ENCODE measurements at regions not wholly inside any gene's neighbourhood (a gene's known extent, or its start where the extent isn't known, plus 50 kb on each side); places are given as distances from the start of the nearest gene placed in this dataset.

DNA sequence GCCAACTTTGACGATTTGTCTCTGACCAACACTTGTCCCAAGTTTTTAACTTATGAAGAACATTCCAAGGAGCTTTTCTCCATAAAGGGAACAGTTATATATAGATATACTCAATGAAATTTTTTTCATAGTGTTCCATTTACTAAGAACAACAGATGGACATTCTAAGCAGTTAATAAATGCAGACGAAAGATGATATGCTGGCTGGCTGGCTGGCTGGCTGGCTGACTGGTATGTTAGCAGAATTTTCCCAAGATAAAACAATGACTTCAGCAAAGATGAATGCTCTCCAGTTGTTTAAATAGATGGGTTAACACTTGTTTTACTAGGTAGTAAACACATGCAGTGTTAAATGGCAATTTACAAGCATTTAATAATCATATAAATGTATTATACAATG is 62.2 kb downstream of the SPANXN3 start:
- TF ChIP-seq, protein P1, sequence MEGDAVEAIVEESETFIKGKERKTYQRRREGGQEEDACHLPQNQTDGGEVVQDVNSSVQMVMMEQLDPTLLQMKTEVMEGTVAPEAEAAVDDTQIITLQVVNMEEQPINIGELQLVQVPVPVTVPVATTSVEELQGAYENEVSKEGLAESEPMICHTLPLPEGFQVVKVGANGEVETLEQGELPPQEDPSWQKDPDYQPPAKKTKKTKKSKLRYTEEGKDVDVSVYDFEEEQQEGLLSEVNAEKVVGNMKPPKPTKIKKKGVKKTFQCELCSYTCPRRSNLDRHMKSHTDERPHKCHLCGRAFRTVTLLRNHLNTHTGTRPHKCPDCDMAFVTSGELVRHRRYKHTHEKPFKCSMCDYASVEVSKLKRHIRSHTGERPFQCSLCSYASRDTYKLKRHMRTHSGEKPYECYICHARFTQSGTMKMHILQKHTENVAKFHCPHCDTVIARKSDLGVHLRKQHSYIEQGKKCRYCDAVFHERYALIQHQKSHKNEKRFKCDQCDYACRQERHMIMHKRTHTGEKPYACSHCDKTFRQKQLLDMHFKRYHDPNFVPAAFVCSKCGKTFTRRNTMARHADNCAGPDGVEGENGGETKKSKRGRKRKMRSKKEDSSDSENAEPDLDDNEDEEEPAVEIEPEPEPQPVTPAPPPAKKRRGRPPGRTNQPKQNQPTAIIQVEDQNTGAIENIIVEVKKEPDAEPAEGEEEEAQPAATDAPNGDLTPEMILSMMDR (IDR thresholded peaks at IDR 0.05) = no peak
- TF ChIP-seq POLR2A (IDR thresholded peaks at IDR 0.05) (no peak), POLR2AphosphoS5 (IDR thresholded peaks at IDR 0.05) (no peak), EP300 (IDR thresholded peaks at IDR 0.05) (no peak)
- WGBS, 2 donors (ENCODE audit: low coverage in 1 of 2) = 18 to 27% methylated on average over 2 of the region's 2 CpGs
- no peak for ATAC-seq

DNA sequence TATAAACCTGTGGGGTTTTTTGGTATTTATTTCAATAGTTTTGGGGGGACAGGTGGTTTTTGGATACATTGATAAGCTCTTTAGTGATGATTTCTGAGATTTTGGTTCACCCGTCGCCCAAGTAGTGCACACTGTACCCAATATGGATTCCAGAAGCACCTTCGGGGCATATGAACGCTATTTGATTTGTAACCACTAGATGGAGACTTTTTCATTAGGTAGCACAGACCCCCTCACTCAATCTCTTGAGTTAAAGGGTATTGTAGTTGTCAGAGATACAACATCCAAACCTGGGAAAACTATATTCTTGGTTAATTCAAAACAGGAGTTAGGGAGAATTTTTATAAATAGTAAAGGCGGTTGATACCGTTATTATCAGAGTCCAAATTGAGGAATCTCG is 79.8 kb downstream of the SPANXN3 start:
- TF ChIP-seq EP300 (IDR thresholded peaks at IDR 0.05) = no peak
- TF ChIP-seq, protein P1 (IDR thresholded peaks at IDR 0.05) = peak in 1 of 4 experiments; percentile 43
- ATAC-seq = no peak
- Histone ChIP-seq H3K27ac (no peak overlapping the region), H3K4me3 (no peak overlapping the region), H3K4me1 (no peaks in the 10 kb centered on the region), H3K27me3 (no peaks in the 10 kb centered on the region), H3K36me3 (no peaks in the 10 kb centered on the region), H3K9me3 (no peaks in the 10 kb centered on the region)
- WGBS, 2 donors (ENCODE audit: low coverage in 1 of 2) = 16 to 31% methylated on average over 5 to 7 of the region's 7 CpGs

More for the DNA sequence above, 62.2 kb downstream of the SPANXN3 start:
- Histone ChIP-seq H3K4me3 (no peak overlapping the region), H3K9me3 (no peaks in the 10 kb centered on the region), H3K27ac (no peak overlapping the region), H3K4me1 (no peaks in the 10 kb centered on the region), H3K36me3 (no peaks in the 10 kb centered on the region), H3K27me3 (no peaks in the 10 kb centered on the region)

DNA sequence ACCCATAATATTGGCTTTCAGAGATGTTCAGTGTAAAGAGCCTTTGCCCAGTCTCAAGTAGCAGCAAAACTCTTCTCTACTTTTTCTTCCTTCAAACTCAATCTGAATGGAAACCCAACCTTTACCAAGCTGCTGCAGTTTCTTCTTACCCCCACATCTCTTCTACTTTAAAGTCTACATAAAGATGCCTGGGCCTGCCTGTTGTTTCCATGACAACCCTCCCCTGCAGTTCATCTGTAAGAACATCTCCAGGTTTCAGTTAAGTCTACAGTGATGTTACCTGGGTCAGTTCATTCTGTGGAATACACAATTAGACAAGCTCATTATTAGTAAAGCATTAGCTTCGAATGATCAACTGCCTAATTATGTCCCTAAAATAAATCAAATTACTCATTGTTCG is 81.4 kb downstream of the SPANXN3 start:
- TF ChIP-seq, protein P1 (IDR thresholded peaks at IDR 0.05) = no peak
- no peak for TF ChIP-seq POLR2AphosphoS5 (IDR thresholded peaks at IDR 0.05)
- TF ChIP-seq POLR2A (IDR thresholded peaks at IDR 0.05) = no peak
- TF ChIP-seq EP300 (IDR thresholded peaks at IDR 0.05) = no peak
- H3K4me3 ChIP-seq = no peak overlapping the region
- H3K36me3 ChIP-seq = no peaks in the 10 kb centered on the region
- 77 to 88% methylated on average over 2 of the region's 2 CpGs for WGBS, 2 donors (ENCODE audit: low coverage in 1 of 2)
- no peak overlapping the region for H3K27ac ChIP-seq
- H3K27me3 ChIP-seq = no peaks in the 10 kb centered on the region
- ATAC-seq = no peak
- H3K9me3 ChIP-seq = no peaks in the 10 kb centered on the region
- no peaks in the 10 kb centered on the region for H3K4me1 ChIP-seq

DNA sequence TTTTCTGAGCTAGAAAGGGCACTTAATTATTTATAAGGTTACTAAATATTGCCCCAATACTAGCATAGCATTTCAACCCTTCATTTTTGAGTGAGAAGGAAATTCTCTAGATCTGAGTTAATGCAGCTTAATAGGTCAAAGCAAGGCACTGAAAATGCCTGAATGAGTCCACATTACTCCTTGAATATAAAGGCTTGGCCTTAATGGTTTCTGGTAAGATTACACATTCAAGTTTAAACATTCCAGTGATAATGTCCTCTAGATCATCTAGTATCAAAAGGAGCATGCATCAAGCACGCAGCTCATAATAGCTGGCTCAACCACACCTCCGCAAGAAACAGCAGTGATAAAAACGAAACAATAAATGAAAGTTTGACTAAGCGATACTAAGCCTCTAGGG is 87.5 kb downstream of the SPANXN3 start:
- H3K9me3 ChIP-seq = no peaks in the 10 kb centered on the region
- H3K27me3 ChIP-seq = no peaks in the 10 kb centered on the region
- no peak overlapping the region for H3K4me3 ChIP-seq
- ATAC-seq = no peak
- TF ChIP-seq, protein P1 (IDR thresholded peaks at IDR 0.05) = no peak
- TF ChIP-seq EP300 (IDR thresholded peaks at IDR 0.05) (no peak), POLR2AphosphoS5 (IDR thresholded peaks at IDR 0.05) (no peak), POLR2A (IDR thresholded peaks at IDR 0.05) (no peak)
- H3K27ac ChIP-seq = no peak overlapping the region
- H3K4me1 ChIP-seq = no peaks in the 10 kb centered on the region
- 56 to 78% methylated on average over 3 to 4 of the region's 4 CpGs for WGBS, 2 donors (ENCODE audit: low coverage in 1 of 2)
- no peaks in the 10 kb centered on the region for H3K36me3 ChIP-seq

DNA sequence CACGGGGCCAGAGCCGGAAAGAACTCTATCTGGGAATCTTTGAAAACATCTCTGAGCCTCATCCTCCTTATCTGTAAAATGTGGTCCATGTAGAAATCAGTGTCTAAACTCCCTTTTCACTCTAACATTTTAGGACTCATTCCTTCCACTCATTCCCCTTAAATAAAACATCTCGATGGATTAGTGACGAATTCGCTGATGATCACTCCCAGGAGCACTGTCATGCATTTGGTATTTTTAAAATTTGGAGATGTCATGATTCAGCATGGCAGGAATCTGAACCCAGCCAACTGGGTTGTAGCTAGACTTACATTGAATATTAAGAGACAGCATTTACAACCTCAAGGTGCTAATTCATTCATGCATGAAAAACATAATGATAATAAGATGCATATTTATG is 88.1 kb downstream of the SPANXN3 start:
- Histone ChIP-seq H3K9me3 (no peaks in the 10 kb centered on the region), H3K27me3 (no peaks in the 10 kb centered on the region), H3K27ac (no peak overlapping the region), H3K4me1 (no peaks in the 10 kb centered on the region), H3K36me3 (no peaks in the 10 kb centered on the region), H3K4me3 (no peak overlapping the region)
- TF ChIP-seq EP300 (IDR thresholded peaks at IDR 0.05) = no peak
- no peak for TF ChIP-seq POLR2A (IDR thresholded peaks at IDR 0.05)
- no peak for TF ChIP-seq POLR2AphosphoS5 (IDR thresholded peaks at IDR 0.05)
- TF ChIP-seq, protein P1 (IDR thresholded peaks at IDR 0.05) = no peak
- WGBS, 2 donors (ENCODE audit: low coverage in 1 of 2) = 79 to 94% methylated on average over 5 of the region's 5 CpGs
- ATAC-seq = no peak
